Ishikawa (cell line): ENCODE measurements at regions not wholly inside any gene's neighbourhood (a gene's known extent, or its start where the extent isn't known, plus 50 kb on each side); places are given as distances from the start of the nearest gene placed in this dataset.

Experiments used
- CEBPB ChIP-seq: IDR thresholded peaks from 2 replicates; pipeline ENCODE4 v1.6.1; 2012
- EP300 ChIP-seq: IDR thresholded peaks from 2 replicates; pipeline ENCODE4 v1.6.1; 2012; ENCODE audit warnings: borderline replicate concordance
- FOXM1 ChIP-seq: IDR thresholded peaks from 2 replicates; pipeline ENCODE4 v1.6.1; 2012; ENCODE audit warnings: low read depth, borderline replicate concordance
- MAX ChIP-seq: IDR thresholded peaks from 2 replicates; pipeline ENCODE4 v1.6.1; 2012
- NFIC ChIP-seq: IDR thresholded peaks from 2 replicates; pipeline ENCODE4 v1.6.1; 2012
- RAD21 ChIP-seq: IDR thresholded peaks from 2 replicates; pipeline ENCODE4 v1.6.1; 2012; ENCODE audit warnings: low read depth
- REST ChIP-seq: IDR thresholded peaks from 2 replicates; pipeline ENCODE4 v1.6.1; 2012; ENCODE audit warnings: low read depth, mild to moderate bottlenecking
- TAF1 ChIP-seq: IDR thresholded peaks from 2 replicates; pipeline ENCODE4 v1.6.1; 2012; ENCODE audit warnings: low read depth, mild to moderate bottlenecking
- TCF12 ChIP-seq: IDR thresholded peaks from 2 replicates; pipeline ENCODE4 v1.6.1; 2012; ENCODE audit warnings: low read depth
- TEAD4 ChIP-seq: IDR thresholded peaks from 2 replicates; pipeline ENCODE4 v1.6.1; 2012
- USF1 ChIP-seq: IDR thresholded peaks from 2 replicates; pipeline ENCODE4 v1.6.1; 2012
- YY1 ChIP-seq: IDR thresholded peaks from 2 replicates; pipeline ENCODE4 v1.6.1; 2012; ENCODE audit warnings: low read depth
- ZBTB7A ChIP-seq: IDR thresholded peaks from 2 replicates; pipeline ENCODE4 v1.6.1; 2012; ENCODE audit warnings: low read depth

GRCh38 chr10:106435081-106435480 lies 729.4 kb downstream of the SORCS1 start:
- TF ChIP-seq TCF12 = no peak
- TF ChIP-seq CEBPB = no peak
- no peak for TF ChIP-seq RAD21
- no peak for TF ChIP-seq EP300
- no peak for TF ChIP-seq REST
- TF ChIP-seq TEAD4 = no peak
- no peak for TF ChIP-seq MAX
- no peak for TF ChIP-seq TAF1
- TF ChIP-seq USF1 = no peak
- TF ChIP-seq FOXM1 = no peak
- TF ChIP-seq NFIC = no peak
- TF ChIP-seq ZBTB7A = no peak
- TF ChIP-seq YY1 = no peak
